ENCODE measurements at regions not wholly inside any gene's neighbourhood (a gene's known extent, or its start where the extent isn't known, plus 50 kb on each side); places are given as distances from the start of the nearest gene placed in this dataset.

- TF ChIP-seq REPIN1 (tag by site-specific recombination; IDR thresholded peaks at IDR 0.05; ENCODE audit: low read depth) (no peak), ZNF324 (tag by site-specific recombination; IDR thresholded peaks at IDR 0.05) (no peak), ZFP3 (tag by site-specific recombination; IDR thresholded peaks at IDR 0.05; ENCODE audit: low read depth) (no peak), ZBTB21 (tag by site-specific recombination; IDR thresholded peaks at IDR 0.05) (no peak), GLI2 (tag by site-specific recombination; IDR thresholded peaks at IDR 0.05; ENCODE audit: borderline replicate concordance, low read depth) (no peak)
- TF ChIP-seq, protein P1, sequence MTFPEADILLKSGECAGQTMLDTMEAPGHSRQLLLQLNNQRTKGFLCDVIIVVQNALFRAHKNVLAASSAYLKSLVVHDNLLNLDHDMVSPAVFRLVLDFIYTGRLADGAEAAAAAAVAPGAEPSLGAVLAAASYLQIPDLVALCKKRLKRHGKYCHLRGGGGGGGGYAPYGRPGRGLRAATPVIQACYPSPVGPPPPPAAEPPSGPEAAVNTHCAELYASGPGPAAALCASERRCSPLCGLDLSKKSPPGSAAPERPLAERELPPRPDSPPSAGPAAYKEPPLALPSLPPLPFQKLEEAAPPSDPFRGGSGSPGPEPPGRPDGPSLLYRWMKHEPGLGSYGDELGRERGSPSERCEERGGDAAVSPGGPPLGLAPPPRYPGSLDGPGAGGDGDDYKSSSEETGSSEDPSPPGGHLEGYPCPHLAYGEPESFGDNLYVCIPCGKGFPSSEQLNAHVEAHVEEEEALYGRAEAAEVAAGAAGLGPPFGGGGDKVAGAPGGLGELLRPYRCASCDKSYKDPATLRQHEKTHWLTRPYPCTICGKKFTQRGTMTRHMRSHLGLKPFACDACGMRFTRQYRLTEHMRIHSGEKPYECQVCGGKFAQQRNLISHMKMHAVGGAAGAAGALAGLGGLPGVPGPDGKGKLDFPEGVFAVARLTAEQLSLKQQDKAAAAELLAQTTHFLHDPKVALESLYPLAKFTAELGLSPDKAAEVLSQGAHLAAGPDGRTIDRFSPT (tag by site-specific recombination; IDR thresholded peaks at IDR 0.05) = no peak
- POLR2A ChIA-PET = no interaction called here
- no peaks in the 10 kb centered on the region for H3K9me3 ChIP-seq (ENCODE audit: control insufficient read depth, insufficient read depth, low read depth, low read length)
- CTCF ChIA-PET = no interaction called here
- H3K4me3 ChIP-seq (ENCODE audit: low read depth, low read length) = no peak overlapping the region
- no peak overlapping the region for H3K27ac ChIP-seq (ENCODE audit: extremely low read depth, low read depth, low read length)
- no peaks in the 10 kb centered on the region for H3K4me1 ChIP-seq (ENCODE audit: control insufficient read depth, insufficient read depth, low read length)
- no peaks in the 10 kb centered on the region for H3K36me3 ChIP-seq (ENCODE audit: control insufficient read depth in 2 of 2, insufficient read depth in 1 of 2, low read length in 2 of 2)
These were observed 1037.2 kb downstream of the PCDH18 start for GRCh38 chr4:136495076-136495475.

DNA sequence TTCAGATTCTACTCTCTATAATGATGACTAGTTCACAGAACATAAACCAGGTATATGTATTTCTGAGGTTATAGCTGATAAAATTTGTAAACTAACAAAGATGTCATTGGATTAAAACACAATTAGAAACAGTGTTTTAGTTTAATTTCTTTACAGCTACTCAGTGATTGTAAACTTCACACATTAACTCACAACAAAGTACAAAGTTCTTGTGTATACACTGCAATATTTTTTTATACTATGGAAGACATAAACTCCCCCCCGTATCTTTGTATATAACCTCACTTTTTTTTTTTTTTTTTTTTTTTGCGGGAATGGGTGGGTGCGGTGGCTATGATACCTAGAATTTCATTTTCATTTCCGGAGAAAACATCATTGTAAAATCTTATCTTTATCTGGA is 1043.2 kb downstream of the PCDH18 start:
- Histone ChIP-seq H3K4me3 (ENCODE audit: low read depth, low read length) (no peak overlapping the region), H3K9me3 (ENCODE audit: control insufficient read depth, insufficient read depth, low read depth, low read length) (no peaks in the 10 kb centered on the region), H3K4me1 (ENCODE audit: control insufficient read depth, insufficient read depth, low read length) (no peaks in the 10 kb centered on the region), H3K27ac (ENCODE audit: extremely low read depth, low read depth, low read length) (no peak overlapping the region), H3K36me3 (ENCODE audit: control insufficient read depth in 2 of 2, insufficient read depth in 1 of 2, low read length in 2 of 2) (no peaks in the 10 kb centered on the region)
- TF ChIP-seq ZNF596 (tag by site-specific recombination; IDR thresholded peaks at IDR 0.05) (no peak), ZNF211 (tag by site-specific recombination; IDR thresholded peaks at IDR 0.05; ENCODE audit: low read depth) (no peak), YY1 (tag by site-specific recombination; IDR thresholded peaks at IDR 0.05) (no peak)
- ChIA-PET CTCF (no interaction called here), POLR2A (interaction anchor here (0.7 kb wide), 1 partner anchor 77 kb away, joined by 8 read pairs; no protein-coding TSS in a partner anchor)

- Histone ChIP-seq H3K36me3 (ENCODE audit: control insufficient read depth in 2 of 2, insufficient read depth in 1 of 2, low read length in 2 of 2) (no peaks in the 10 kb centered on the region), H3K4me1 (ENCODE audit: control insufficient read depth, insufficient read depth, low read length) (no peaks in the 10 kb centered on the region), H3K27ac (ENCODE audit: extremely low read depth, low read depth, low read length) (no peak overlapping the region), H3K4me3 (ENCODE audit: low read depth, low read length) (no peak overlapping the region), H3K9me3 (ENCODE audit: control insufficient read depth, insufficient read depth, low read depth, low read length) (no peaks in the 10 kb centered on the region)
- POLR2A ChIA-PET = no interaction called here
- TF ChIP-seq ZBTB8A (tag by site-specific recombination; IDR thresholded peaks at IDR 0.05) (no peak), ZNF341 (tag by site-specific recombination; IDR thresholded peaks at IDR 0.05; ENCODE audit: low read depth) (no peak), ZNF239 (tag by site-specific recombination; IDR thresholded peaks at IDR 0.05) (no peak), ZNF776 (tag by site-specific recombination; IDR thresholded peaks at IDR 0.05; ENCODE audit: borderline replicate concordance) (no peak), ZNF169 (tag by site-specific recombination; IDR thresholded peaks at IDR 0.05) (no peak), ZNF548 (tag by site-specific recombination; IDR thresholded peaks at IDR 0.05) (no peak), ZNF768 (tag by site-specific recombination; IDR thresholded peaks at IDR 0.05) (no peak), ZSCAN4 (tag by site-specific recombination; IDR thresholded peaks at IDR 0.05) (no peak), ZNF404 (tag by site-specific recombination; IDR thresholded peaks at IDR 0.05) (no peak), ZNF660 (tag by site-specific recombination; IDR thresholded peaks at IDR 0.05) (no peak), ZSCAN30 (tag by site-specific recombination; IDR thresholded peaks at IDR 0.05) (no peak), ZNF23 (tag by site-specific recombination; IDR thresholded peaks at IDR 0.05; ENCODE audit: borderline replicate concordance) (no peak), ZNF664 (tag by site-specific recombination; IDR thresholded peaks at IDR 0.05) (no peak), ZNF692 (tag by site-specific recombination; IDR thresholded peaks at IDR 0.05) (no peak), ZBTB20 (tag by site-specific recombination; IDR thresholded peaks at IDR 0.05) (no peak)
- CTCF ChIA-PET = interaction anchor here (0.6 kb wide), 1 partner anchor 49 kb away, joined by 3 read pairs; no protein-coding TSS in a partner anchor
These were observed 1047.3 kb downstream of the PCDH18 start for GRCh38 chr4:136484996-136485395.
